GM18511 (cell line): ENCODE measurements at regions not wholly inside any gene's neighbourhood (a gene's known extent, or its start where the extent isn't known, plus 50 kb on each side); places are given as distances from the start of the nearest gene placed in this dataset.

Experiments
- ATAC-seq: cut with Tn5 transposase; IDR thresholded peaks from one replicate; pipeline ENCODE4 v1.9.1; 2021; ENCODE audit warnings: mild to moderate bottlenecking, moderate library complexity; ENCODE audit not compliant: unreplicated experiment

GRCh38 chr7:41058986-41059741 lies 643.7 kb downstream of the INHBA start:
- ATAC-seq = no peak

GRCh38 chr7:41054960-41055661 lies 647.8 kb downstream of the INHBA start:
- ATAC-seq = no peak

GRCh38 chr7:41053820-41054219 lies 649.1 kb downstream of the INHBA start:
- ATAC-seq = no peak

- no peak for ATAC-seq
These were observed 650.2 kb downstream of the INHBA start for GRCh38 chr7:41052736-41053135.

GRCh38 chr7:41052201-41052600 lies 650.7 kb downstream of the INHBA start:
- ATAC-seq = no peak

GRCh38 chr7:41051535-41051934 lies 651.4 kb downstream of the INHBA start:
- ATAC-seq = no peak

GRCh38 chr7:41051062-41051461 lies 651.8 kb downstream of the INHBA start:
- no peak for ATAC-seq

GRCh38 chr7:41048771-41049170 lies 654.1 kb downstream of the INHBA start:
- ATAC-seq = no peak

GRCh38 chr7:41047789-41048191 lies 655.1 kb downstream of the INHBA start:
- ATAC-seq = no peak

- ATAC-seq = no peak
These were observed 655.7 kb downstream of the INHBA start for GRCh38 chr7:41047211-41047610.

- no peak for ATAC-seq
These were observed 656.1 kb downstream of the INHBA start for GRCh38 chr7:41046776-41047175.

- no peak for ATAC-seq
These were observed 656.6 kb downstream of the INHBA start for GRCh38 chr7:41046221-41046761.

- no peak for ATAC-seq
These were observed 657.2 kb downstream of the INHBA start for GRCh38 chr7:41045556-41046123.

GRCh38 chr7:41039981-41040380 lies 662.9 kb downstream of the INHBA start:
- ATAC-seq = no peak

GRCh38 chr7:41039386-41039953 lies 663.4 kb downstream of the INHBA start:
- no peak for ATAC-seq

GRCh38 chr7:41038211-41038610 lies 664.7 kb downstream of the INHBA start:
- ATAC-seq = no peak

GRCh38 chr7:41037691-41038090 lies 665.2 kb downstream of the INHBA start:
- ATAC-seq = no peak

- ATAC-seq = no peak
These were observed 667.1 kb downstream of the INHBA start for GRCh38 chr7:41035794-41036193.

GRCh38 chr7:41033500-41033899 lies 669.4 kb downstream of the INHBA start:
- ATAC-seq = no peak

GRCh38 chr7:41030673-41031072 lies 672.2 kb downstream of the INHBA start:
- ATAC-seq = no peak

- ATAC-seq = no peak
These were observed 673.8 kb downstream of the INHBA start for GRCh38 chr7:41029072-41029499.
